ENCODE measurements at regions not wholly inside any gene's neighbourhood (a gene's known extent, or its start where the extent isn't known, plus 50 kb on each side); places are given as distances from the start of the nearest gene placed in this dataset.

- Mint-ChIP-seq H3K9me3 (peaks cover 3% of the 10 kb centered on the region), H3K27me3 (peaks cover 53% of the 10 kb centered on the region), H3K27ac (no peak overlapping the region), H3K36me3 (ENCODE audit: low read depth) (no peaks in the 10 kb centered on the region), H3K4me3 (no peak overlapping the region), H3K4me1 (ENCODE audit: low read depth) (no peaks in the 10 kb centered on the region)
- DNase-seq = no peak
These were observed 362.8 kb downstream of the PMP22 start for GRCh38 chr17:14902297-14902696.

DNA sequence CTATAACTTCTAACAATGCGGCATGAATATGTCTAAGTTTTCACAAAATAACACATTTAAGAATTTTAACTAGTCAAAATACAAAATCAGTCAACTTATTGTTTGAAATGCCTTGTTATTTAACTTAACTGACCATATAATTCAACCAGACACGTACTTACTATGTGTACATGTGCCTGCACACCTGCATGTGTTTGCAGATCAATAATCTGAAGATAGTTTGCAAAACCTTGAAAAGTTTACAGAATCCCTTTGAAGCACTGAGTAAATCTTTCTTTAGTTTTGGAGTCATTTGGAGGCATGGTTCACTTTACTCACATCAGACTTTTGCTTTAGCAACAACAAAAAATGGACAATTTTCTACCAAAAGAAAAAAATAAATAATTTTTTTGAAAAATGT is 363.8 kb downstream of the PMP22 start:
- Mint-ChIP-seq H3K36me3 (ENCODE audit: low read depth) (no peaks in the 10 kb centered on the region), H3K9me3 (peaks cover 3% of the 10 kb centered on the region)
- DNase-seq = no peak

GRCh38 chr17:14886200-14886739 is 378.9 kb downstream of the PMP22 start:
- Mint-ChIP-seq H3K4me3 (no peak overlapping the region), H3K36me3 (ENCODE audit: low read depth) (peaks cover 2% of the 10 kb centered on the region), H3K4me1 (ENCODE audit: low read depth) (no peaks in the 10 kb centered on the region)

More for the DNA sequence above, 363.8 kb downstream of the PMP22 start:
- peaks cover 51% of the 10 kb centered on the region for H3K27me3 Mint-ChIP-seq
- H3K4me3 Mint-ChIP-seq = no peak overlapping the region
- H3K27ac Mint-ChIP-seq = no peak overlapping the region
- H3K4me1 Mint-ChIP-seq (ENCODE audit: low read depth) = no peaks in the 10 kb centered on the region

DNA sequence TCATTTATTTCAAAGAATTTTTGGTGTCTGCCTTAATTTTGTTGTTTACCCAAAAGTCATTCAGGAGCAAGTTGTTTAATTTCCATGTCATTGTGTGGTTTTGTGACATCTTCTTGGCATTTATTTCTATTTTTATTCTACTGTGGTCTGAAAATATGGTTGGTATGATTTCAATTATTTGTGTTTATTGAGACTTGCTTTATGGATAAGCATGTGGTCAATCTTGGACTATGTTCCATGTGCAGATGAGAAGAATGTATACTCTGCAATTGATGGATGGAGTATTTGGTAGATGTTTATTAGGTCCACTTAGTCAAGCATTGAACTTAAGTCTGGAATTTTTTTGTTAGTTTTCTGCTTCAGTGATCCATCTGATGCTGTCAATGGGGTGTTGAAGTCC is 383.0 kb downstream of the PMP22 start:
- Mint-ChIP-seq H3K27me3 (peaks cover 28% of the 10 kb centered on the region), H3K4me1 (ENCODE audit: low read depth) (no peaks in the 10 kb centered on the region), H3K4me3 (no peak overlapping the region), H3K9me3 (peaks cover 17% of the 10 kb centered on the region), H3K36me3 (ENCODE audit: low read depth) (peaks cover 2% of the 10 kb centered on the region), H3K27ac (no peak overlapping the region)
- no peak for DNase-seq

More at GRCh38 chr17:14886200-14886739, 378.9 kb downstream of the PMP22 start:
- H3K27me3 Mint-ChIP-seq = peaks cover 30% of the 10 kb centered on the region
- no peak overlapping the region for H3K27ac Mint-ChIP-seq
- peaks cover 30% of the 10 kb centered on the region for H3K9me3 Mint-ChIP-seq
- DNase-seq = no peak

DNA sequence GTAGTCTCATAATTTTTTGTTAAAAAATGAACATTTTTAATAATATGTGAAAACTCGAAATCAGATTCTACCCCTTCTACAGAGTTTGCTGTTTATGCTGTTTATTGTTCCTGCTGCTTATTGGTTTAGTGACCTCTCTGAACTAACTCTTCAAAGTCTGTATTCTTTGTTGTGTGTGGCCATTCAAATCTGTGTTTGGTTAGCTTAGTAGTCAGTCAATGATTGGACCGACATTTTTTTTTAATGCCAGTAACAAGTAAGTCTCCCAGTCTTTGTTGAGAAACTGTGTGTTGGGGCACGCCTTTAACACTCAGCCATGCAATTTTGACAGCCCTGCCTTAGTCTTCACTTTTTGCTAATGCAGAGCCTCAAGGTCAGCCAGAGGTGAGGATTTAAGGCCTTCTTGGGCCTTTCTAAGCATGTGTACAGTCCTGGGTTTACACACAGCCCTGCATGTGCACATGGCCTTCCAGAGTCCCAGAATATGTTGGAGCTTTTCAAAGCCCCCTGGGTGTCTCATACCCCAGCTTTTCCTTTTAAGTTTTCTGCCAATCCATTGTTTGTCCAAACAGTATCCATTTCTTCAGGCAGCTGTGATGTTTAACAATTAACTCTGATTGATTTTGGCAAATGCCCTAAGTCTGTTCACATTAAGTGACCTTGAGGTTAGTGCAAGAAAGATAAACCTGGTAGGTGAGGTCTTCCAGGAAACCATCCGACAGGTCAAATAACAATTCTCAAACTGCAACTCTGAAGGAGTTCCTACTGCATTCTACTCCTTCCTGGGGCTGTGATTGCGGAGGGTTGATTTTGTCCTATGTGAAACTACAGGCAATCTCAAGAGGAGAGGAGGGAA is 389.3 kb downstream of the PMP22 start:
- H3K9me3 Mint-ChIP-seq = no peaks in the 10 kb centered on the region
- H3K36me3 Mint-ChIP-seq (ENCODE audit: low read depth) = no peaks in the 10 kb centered on the region

GRCh38 chr17:14873996-14874395 is 391.1 kb downstream of the PMP22 start:
- Mint-ChIP-seq H3K4me1 (ENCODE audit: low read depth) (no peaks in the 10 kb centered on the region), H3K27ac (no peak overlapping the region), H3K36me3 (ENCODE audit: low read depth) (no peaks in the 10 kb centered on the region), H3K9me3 (no peaks in the 10 kb centered on the region), H3K27me3 (peaks cover 14% of the 10 kb centered on the region), H3K4me3 (no peak overlapping the region)
- no peak for DNase-seq

More for the DNA sequence above, 389.3 kb downstream of the PMP22 start:
- DNase-seq = no peak
- H3K27ac Mint-ChIP-seq = no peak overlapping the region
- peaks cover 9% of the 10 kb centered on the region for H3K27me3 Mint-ChIP-seq
- no peak overlapping the region for H3K4me3 Mint-ChIP-seq
- H3K4me1 Mint-ChIP-seq (ENCODE audit: low read depth) = no peaks in the 10 kb centered on the region

DNA sequence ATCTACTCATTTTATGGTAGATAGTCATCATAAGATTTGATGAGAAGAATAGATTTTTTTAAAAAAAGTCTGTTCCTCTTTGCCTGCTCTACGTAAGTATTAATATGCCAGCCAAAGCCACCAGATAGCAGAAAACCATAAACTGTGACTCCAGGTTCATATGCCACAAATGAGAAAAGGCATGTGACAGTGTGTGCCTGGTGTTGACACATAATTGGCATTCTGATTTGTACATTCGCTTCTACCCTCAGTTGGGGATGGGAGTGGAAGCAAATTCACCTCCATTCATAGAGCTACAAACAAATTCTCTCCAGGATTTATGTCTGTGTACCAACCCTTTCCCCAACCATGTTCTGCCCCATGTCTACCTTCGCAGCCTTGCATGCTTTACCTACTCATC is 391.6 kb downstream of the PMP22 start:
- no peak overlapping the region for H3K4me3 Mint-ChIP-seq
- H3K36me3 Mint-ChIP-seq (ENCODE audit: low read depth) = no peaks in the 10 kb centered on the region
- peaks cover 14% of the 10 kb centered on the region for H3K27me3 Mint-ChIP-seq
- H3K9me3 Mint-ChIP-seq = no peaks in the 10 kb centered on the region
- H3K27ac Mint-ChIP-seq = no peak overlapping the region
- no peak for DNase-seq
- H3K4me1 Mint-ChIP-seq (ENCODE audit: low read depth) = no peaks in the 10 kb centered on the region

DNA sequence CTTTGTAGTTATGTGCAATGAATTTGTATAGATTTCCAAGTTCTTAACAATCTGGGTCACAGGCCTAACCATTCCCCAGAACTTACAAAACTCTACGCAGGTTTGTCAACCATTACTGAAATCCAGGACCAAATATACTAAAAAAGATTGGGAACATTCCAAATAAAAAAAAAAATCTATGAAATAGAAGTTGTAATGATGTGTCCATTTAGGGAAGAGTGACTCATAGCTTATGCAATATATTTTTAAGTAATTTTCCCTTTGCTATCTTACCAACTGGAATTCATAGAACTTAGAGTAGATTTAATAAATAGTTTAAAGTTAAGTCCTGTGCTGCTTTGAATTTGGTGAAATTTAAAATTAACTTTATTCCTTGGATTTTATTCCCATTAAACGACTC is 393.2 kb downstream of the PMP22 start:
- Mint-ChIP-seq H3K9me3 (no peaks in the 10 kb centered on the region), H3K4me1 (ENCODE audit: low read depth) (no peaks in the 10 kb centered on the region), H3K27me3 (peaks cover 22% of the 10 kb centered on the region), H3K27ac (no peak overlapping the region), H3K4me3 (no peak overlapping the region), H3K36me3 (ENCODE audit: low read depth) (no peaks in the 10 kb centered on the region)
- no peak for DNase-seq

- H3K27ac Mint-ChIP-seq = no peak overlapping the region
- no peaks in the 10 kb centered on the region for H3K36me3 Mint-ChIP-seq (ENCODE audit: low read depth)
- no peak for DNase-seq
- H3K4me3 Mint-ChIP-seq = no peak overlapping the region
- peaks cover 13% of the 10 kb centered on the region for H3K27me3 Mint-ChIP-seq
- no peaks in the 10 kb centered on the region for H3K4me1 Mint-ChIP-seq (ENCODE audit: low read depth)
- no peaks in the 10 kb centered on the region for H3K9me3 Mint-ChIP-seq
These were observed 398.9 kb downstream of the PMP22 start for GRCh38 chr17:14866266-14866665.

GRCh38 chr17:14864127-14864526 is 401.0 kb downstream of the PMP22 start:
- Mint-ChIP-seq H3K36me3 (ENCODE audit: low read depth) (no peaks in the 10 kb centered on the region), H3K4me1 (ENCODE audit: low read depth) (no peaks in the 10 kb centered on the region), H3K9me3 (no peaks in the 10 kb centered on the region), H3K27me3 (peaks cover 17% of the 10 kb centered on the region), H3K27ac (no peak overlapping the region), H3K4me3 (no peak overlapping the region)
- no peak for DNase-seq

- no peak overlapping the region for H3K27ac Mint-ChIP-seq
- no peaks in the 10 kb centered on the region for H3K4me1 Mint-ChIP-seq (ENCODE audit: low read depth)
- peaks cover 24% of the 10 kb centered on the region for H3K27me3 Mint-ChIP-seq
- no peaks in the 10 kb centered on the region for H3K9me3 Mint-ChIP-seq
- no peaks in the 10 kb centered on the region for H3K36me3 Mint-ChIP-seq (ENCODE audit: low read depth)
- no peak for DNase-seq
- H3K4me3 Mint-ChIP-seq = no peak overlapping the region
These were observed 405.6 kb downstream of the PMP22 start for GRCh38 chr17:14859542-14859941.

- no peak overlapping the region for H3K4me3 Mint-ChIP-seq
- H3K27me3 Mint-ChIP-seq = peaks cover 23% of the 10 kb centered on the region
- no peaks in the 10 kb centered on the region for H3K4me1 Mint-ChIP-seq (ENCODE audit: low read depth)
- no peak for DNase-seq
- no peaks in the 10 kb centered on the region for H3K9me3 Mint-ChIP-seq
- H3K27ac Mint-ChIP-seq = no peak overlapping the region
- no peaks in the 10 kb centered on the region for H3K36me3 Mint-ChIP-seq (ENCODE audit: low read depth)
These were observed 408.9 kb downstream of the PMP22 start for GRCh38 chr17:14856176-14856575.

DNA sequence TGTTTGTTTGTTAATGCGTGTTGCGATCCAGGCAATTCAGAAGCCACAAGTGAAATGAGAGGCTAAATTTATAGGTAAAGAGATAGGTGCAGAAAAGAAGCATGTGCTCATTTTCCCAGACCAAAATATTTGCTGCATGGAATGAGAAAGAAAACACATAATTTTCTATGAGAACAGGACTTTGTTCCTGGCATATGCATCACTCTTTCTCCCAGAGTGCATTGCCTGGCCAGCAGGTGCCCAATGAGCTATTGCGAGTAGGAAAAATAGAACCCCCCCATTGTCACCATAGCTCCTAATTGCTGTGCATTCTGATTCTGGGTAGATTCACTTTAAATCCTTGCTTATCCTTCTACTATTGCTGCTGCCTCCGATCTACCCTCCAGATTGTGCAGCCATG is 410.4 kb downstream of the PMP22 start:
- no peaks in the 10 kb centered on the region for H3K4me1 Mint-ChIP-seq (ENCODE audit: low read depth)
- DNase-seq = no peak
- no peaks in the 10 kb centered on the region for H3K36me3 Mint-ChIP-seq (ENCODE audit: low read depth)
- no peak overlapping the region for H3K27ac Mint-ChIP-seq
- H3K4me3 Mint-ChIP-seq = no peak overlapping the region
- H3K27me3 Mint-ChIP-seq = peaks cover 22% of the 10 kb centered on the region
- H3K9me3 Mint-ChIP-seq = no peaks in the 10 kb centered on the region

DNA sequence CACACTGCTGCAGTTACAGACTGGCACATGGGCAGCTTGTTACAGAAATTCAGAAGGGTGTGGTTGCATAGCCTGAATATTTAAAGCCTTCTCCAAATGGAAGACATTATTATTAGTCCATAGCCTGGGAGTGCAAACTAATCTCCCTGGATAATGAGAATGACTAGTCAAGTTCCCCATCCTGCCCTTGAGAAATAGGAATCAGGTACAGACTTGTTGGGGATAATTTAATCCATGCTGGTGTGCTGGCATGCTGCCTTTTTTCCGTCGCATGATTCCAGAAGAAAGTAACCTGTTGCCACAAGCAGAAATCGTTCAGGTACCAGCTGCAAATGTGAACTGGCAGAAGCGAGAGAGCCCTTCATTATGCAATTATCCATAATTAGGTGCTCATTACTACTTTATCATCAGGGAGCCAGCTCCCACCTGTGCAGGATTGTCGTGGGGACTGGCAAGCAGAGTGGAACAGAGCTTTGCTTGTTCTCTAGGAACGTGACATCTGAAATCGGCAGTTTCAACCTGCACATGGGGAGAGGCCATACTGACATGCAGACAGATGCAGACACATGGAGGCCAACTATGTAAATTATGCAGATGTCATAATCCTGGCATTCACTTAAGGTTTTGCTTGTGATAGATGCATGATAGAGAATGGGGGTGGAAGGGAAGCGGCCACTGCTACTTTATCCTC is 419.4 kb downstream of the PMP22 start:
- DNase-seq = no peak
- Mint-ChIP-seq H3K27me3 (peaks cover 17% of the 10 kb centered on the region), H3K4me1 (ENCODE audit: low read depth) (no peaks in the 10 kb centered on the region), H3K4me3 (no peak overlapping the region), H3K36me3 (ENCODE audit: low read depth) (no peaks in the 10 kb centered on the region), H3K9me3 (no peaks in the 10 kb centered on the region), H3K27ac (no peak overlapping the region)
